ENCODE measurements at regions not wholly inside any gene's neighbourhood (a gene's known extent, or its start where the extent isn't known, plus 50 kb on each side); places are given as distances from the start of the nearest gene placed in this dataset.

GRCh38 chr7:57399251-57399940 is 50.6 kb upstream of the ZNF716 start:
- TF ChIP-seq CTCF (IDR thresholded peaks at IDR 0.05) (no peak), POLR2AphosphoS5 (IDR thresholded peaks at IDR 0.05) (no peak)
